ENCODE measurements at regions not wholly inside any gene's neighbourhood (a gene's known extent, or its start where the extent isn't known, plus 50 kb on each side); places are given as distances from the start of the nearest gene placed in this dataset.

GRCh38 chr15:93562395-93563123 lies 473.5 kb upstream of the RGMA start:
- ATAC-seq (no peak), DNase-seq (no peak)
- Mint-ChIP-seq H3K27ac (no peak overlapping the region), H3K36me3 (no peaks in the 10 kb centered on the region), H3K4me3 (no peak overlapping the region), H3K4me1 (no peaks in the 10 kb centered on the region), H3K9me3 (no peaks in the 10 kb centered on the region), H3K27me3 (peaks cover 6 to 39% (median 7%) of the 10 kb centered on the region in 5 donors)
- POLR2A ChIA-PET, result no interaction called here

- H3K4me3 Mint-ChIP-seq, result no peak overlapping the region
- ATAC-seq (no peak), DNase-seq (no peak)
- no peaks in the 10 kb centered on the region for H3K36me3 Mint-ChIP-seq
- H3K27ac Mint-ChIP-seq, result no peak overlapping the region
- peaks cover 6 to 29% (median 18%) of the 10 kb centered on the region in 5 donors for H3K27me3 Mint-ChIP-seq
- POLR2A ChIA-PET, result no interaction called here
- no peaks in the 10 kb centered on the region for H3K4me1 Mint-ChIP-seq
- H3K9me3 Mint-ChIP-seq, result no peaks in the 10 kb centered on the region
Measured at GRCh38 chr15:93557696-93558095, 468.7 kb upstream of the RGMA start.

GRCh38 chr15:93553167-93553935 lies 464.3 kb upstream of the RGMA start:
- no peak for ATAC-seq
- Mint-ChIP-seq H3K36me3 (peaks cover 0 to 4% (median 0%) of the 10 kb centered on the region in 3 donors), H3K9me3 (peaks cover 0 to 4% (median 0%) of the 10 kb centered on the region in 9 donors), H3K4me3 (no peak overlapping the region), H3K27ac (no peak overlapping the region), H3K27me3 (peaks cover 3 to 18% (median 8%) of the 10 kb centered on the region in 5 donors), H3K4me1 (no peaks in the 10 kb centered on the region)
- no peak for DNase-seq
- POLR2A ChIA-PET, result no interaction called here

GRCh38 chr15:93543093-93543492 lies 454.1 kb upstream of the RGMA start:
- H3K27ac Mint-ChIP-seq, result no peak overlapping the region
- no peaks in the 10 kb centered on the region for H3K4me1 Mint-ChIP-seq
- ATAC-seq (no peak), DNase-seq (no peak)
- peaks cover 3 to 26% (median 6%) of the 10 kb centered on the region in 5 donors for H3K27me3 Mint-ChIP-seq
- POLR2A ChIA-PET, result no interaction called here
- peaks cover 0 to 21% (median 10%) of the 10 kb centered on the region in 9 donors for H3K9me3 Mint-ChIP-seq
- peaks cover 0 to 14% (median 0%) of the 10 kb centered on the region in 3 donors for H3K36me3 Mint-ChIP-seq
- H3K4me3 Mint-ChIP-seq, result no peak overlapping the region

GRCh38 chr15:93527374-93528050 lies 438.5 kb upstream of the RGMA start:
- H3K36me3 Mint-ChIP-seq, result no peaks in the 10 kb centered on the region
- no peak overlapping the region for H3K27ac Mint-ChIP-seq
- DNase-seq (no peak), ATAC-seq (no peak)
- peaks cover 6 to 10% (median 9%) of the 10 kb centered on the region in 5 donors for H3K27me3 Mint-ChIP-seq
- peaks cover 0 to 2% (median 0%) of the 10 kb centered on the region in 9 donors for H3K9me3 Mint-ChIP-seq
- no peaks in the 10 kb centered on the region for H3K4me1 Mint-ChIP-seq
- POLR2A ChIA-PET, result no interaction called here
- no peak overlapping the region for H3K4me3 Mint-ChIP-seq

- POLR2A ChIA-PET, result no interaction called here
- H3K27me3 Mint-ChIP-seq, result peaks cover 6 to 12% (median 7%) of the 10 kb centered on the region in 5 donors
- no peak overlapping the region for H3K4me3 Mint-ChIP-seq
- no peak for DNase-seq
- no peaks in the 10 kb centered on the region for H3K9me3 Mint-ChIP-seq
- H3K36me3 Mint-ChIP-seq, result no peaks in the 10 kb centered on the region
- no peak for ATAC-seq
- no peak overlapping the region for H3K27ac Mint-ChIP-seq
- no peaks in the 10 kb centered on the region for H3K4me1 Mint-ChIP-seq
Measured at GRCh38 chr15:93524432-93524831, 435.4 kb upstream of the RGMA start.

- Mint-ChIP-seq H3K27me3 (peaks cover 7 to 10% (median 8%) of the 10 kb centered on the region in 5 donors), H3K27ac (no peak overlapping the region), H3K36me3 (no peaks in the 10 kb centered on the region), H3K9me3 (no peaks in the 10 kb centered on the region), H3K4me1 (no peaks in the 10 kb centered on the region), H3K4me3 (no peak overlapping the region)
- ATAC-seq (no peak), DNase-seq (no peak)
- POLR2A ChIA-PET, result no interaction called here
Measured at GRCh38 chr15:93523481-93523880, 434.5 kb upstream of the RGMA start.

GRCh38 chr15:93520206-93520605 lies 431.2 kb upstream of the RGMA start:
- no peaks in the 10 kb centered on the region for H3K36me3 Mint-ChIP-seq
- ATAC-seq, result no peak
- DNase-seq, result no peak
- H3K4me3 Mint-ChIP-seq, result no peak overlapping the region
- no peaks in the 10 kb centered on the region for H3K4me1 Mint-ChIP-seq
- H3K27me3 Mint-ChIP-seq, result peaks cover 8 to 18% (median 9%) of the 10 kb centered on the region in 5 donors
- H3K27ac Mint-ChIP-seq, result no peak overlapping the region
- H3K9me3 Mint-ChIP-seq, result no peaks in the 10 kb centered on the region
- POLR2A ChIA-PET, result no interaction called here

- Mint-ChIP-seq H3K27me3 (peaks cover 5 to 18% (median 8%) of the 10 kb centered on the region in 5 donors), H3K4me3 (no peak overlapping the region), H3K4me1 (no peaks in the 10 kb centered on the region), H3K9me3 (no peaks in the 10 kb centered on the region), H3K27ac (no peak overlapping the region), H3K36me3 (no peaks in the 10 kb centered on the region)
- DNase-seq (no peak), ATAC-seq (no peak)
- POLR2A ChIA-PET, result no interaction called here
Measured at GRCh38 chr15:93519599-93519998, 430.6 kb upstream of the RGMA start.

- Mint-ChIP-seq H3K36me3 (no peaks in the 10 kb centered on the region), H3K9me3 (peaks cover 0 to 2% (median 0%) of the 10 kb centered on the region in 9 donors), H3K27ac (no peak overlapping the region), H3K27me3 (peaks cover 2 to 25% (median 3%) of the 10 kb centered on the region in 5 donors), H3K4me3 (no peak overlapping the region), H3K4me1 (no peaks in the 10 kb centered on the region)
- ATAC-seq (no peak), DNase-seq (no peak)
- POLR2A ChIA-PET, result no interaction called here
Measured at GRCh38 chr15:93517176-93517575, 428.2 kb upstream of the RGMA start.

- no peak overlapping the region for H3K27ac Mint-ChIP-seq
- H3K9me3 Mint-ChIP-seq, result peaks cover 0 to 2% (median 0%) of the 10 kb centered on the region in 9 donors
- DNase-seq (no peak), ATAC-seq (no peak)
- H3K27me3 Mint-ChIP-seq, result peaks cover 3 to 33% (median 8%) of the 10 kb centered on the region in 5 donors
- no peaks in the 10 kb centered on the region for H3K36me3 Mint-ChIP-seq
- H3K4me1 Mint-ChIP-seq, result no peaks in the 10 kb centered on the region
- no peak overlapping the region for H3K4me3 Mint-ChIP-seq
- POLR2A ChIA-PET, result no interaction called here
Measured at GRCh38 chr15:93515256-93516051, 426.4 kb upstream of the RGMA start.

- H3K4me3 Mint-ChIP-seq, result no peak overlapping the region
- no peaks in the 10 kb centered on the region for H3K4me1 Mint-ChIP-seq
- peaks cover 1 to 10% (median 6%) of the 10 kb centered on the region in 5 donors for H3K27me3 Mint-ChIP-seq
- H3K9me3 Mint-ChIP-seq, result no peaks in the 10 kb centered on the region
- POLR2A ChIA-PET, result no interaction called here
- no peak for ATAC-seq
- H3K27ac Mint-ChIP-seq, result no peak overlapping the region
- no peaks in the 10 kb centered on the region for H3K36me3 Mint-ChIP-seq
- DNase-seq, result no peak
Measured at GRCh38 chr15:93506646-93507045, 417.6 kb upstream of the RGMA start.

Data from naive thymus-derived CD8-positive, alpha-beta T cell (primary cell).